ENCODE measurements at regions not wholly inside any gene's neighbourhood (a gene's known extent, or its start where the extent isn't known, plus 50 kb on each side); places are given as distances from the start of the nearest gene placed in this dataset.

DNA sequence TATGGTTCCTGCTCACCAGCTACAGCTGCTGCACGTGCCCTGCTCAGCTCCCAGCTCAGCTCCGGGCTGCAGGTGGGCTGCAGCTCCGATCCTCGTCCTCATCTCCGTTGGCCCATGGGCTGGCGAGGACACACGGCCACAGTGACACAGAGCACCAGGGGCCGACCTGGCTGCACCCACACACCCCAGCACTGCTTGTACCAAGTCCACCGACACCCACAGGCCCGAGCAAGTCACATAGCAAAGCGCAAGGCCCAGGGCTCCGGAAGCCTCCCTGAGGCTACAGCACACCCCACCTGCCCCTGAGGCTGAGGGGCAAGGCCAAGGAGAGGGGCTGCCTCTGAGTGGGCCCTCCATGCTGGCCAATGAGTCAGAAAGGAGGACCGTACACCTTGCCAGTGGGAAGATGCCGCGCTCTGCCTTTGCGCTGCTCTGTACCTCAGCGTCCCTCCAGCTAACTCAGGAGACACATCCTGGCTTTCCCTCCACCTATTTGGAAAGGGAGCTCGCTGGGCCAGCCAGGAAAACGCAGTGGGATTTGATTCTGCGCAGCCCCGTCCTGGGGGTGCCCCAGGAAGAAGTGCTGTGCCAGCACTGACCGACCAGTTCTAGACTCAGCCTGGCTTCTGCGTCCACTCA is 124.8 kb downstream of the SIK1 start:
- ChIA-PET CTCF (interaction anchor here (1.6 kb wide), 1 partner anchor 32 kb away, joined by 3 read pairs; no protein-coding TSS in a partner anchor), POLR2A (no interaction called here)
- no peak for FAIRE-seq
- no peak overlapping the region for H3K4me2 ChIP-seq (ENCODE audit: insufficient read depth, low read length)
- no peaks in the 10 kb centered on the region for H3K4me1 ChIP-seq (ENCODE audit: control insufficient read depth, extremely low read depth, insufficient read depth, low read length)
- no peak overlapping the region for H3K9ac ChIP-seq (replicated peaks; ENCODE audit: extremely low read depth, insufficient read depth, low read length)
- no peaks in the 10 kb centered on the region for H3K79me2 ChIP-seq (ENCODE audit: control insufficient read depth, insufficient read depth, low read length)
- TF ChIP-seq GATA2 (IDR thresholded peaks at IDR 0.05; ENCODE audit: insufficient read depth, insufficient read length, low read depth, low read length): no peak
- TF ChIP-seq FOS (IDR thresholded peaks at IDR 0.05; ENCODE audit: borderline replicate concordance, insufficient read depth, low read length): no peak
- no peak for TF ChIP-seq JUN (IDR thresholded peaks at IDR 0.05; ENCODE audit: borderline replicate concordance, insufficient read depth, insufficient read length, low read depth)
- TF ChIP-seq MYC (IDR thresholded peaks at IDR 0.05; ENCODE audit: low read depth, low read length): no peak
- TF ChIP-seq, protein P1, sequence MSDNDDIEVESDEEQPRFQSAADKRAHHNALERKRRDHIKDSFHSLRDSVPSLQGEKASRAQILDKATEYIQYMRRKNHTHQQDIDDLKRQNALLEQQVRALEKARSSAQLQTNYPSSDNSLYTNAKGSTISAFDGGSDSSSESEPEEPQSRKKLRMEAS (IDR thresholded peaks at IDR 0.05; ENCODE audit: insufficient read depth, insufficient read length): no peak
- TF ChIP-seq POLR2AphosphoS5 (IDR thresholded peaks at IDR 0.05; ENCODE audit: insufficient read depth, low read depth, low read length): no peak
- no peak for TF ChIP-seq POLR2A (IDR thresholded peaks at IDR 0.05; ENCODE audit: low read depth, low read length)
- TF ChIP-seq, protein P2, sequence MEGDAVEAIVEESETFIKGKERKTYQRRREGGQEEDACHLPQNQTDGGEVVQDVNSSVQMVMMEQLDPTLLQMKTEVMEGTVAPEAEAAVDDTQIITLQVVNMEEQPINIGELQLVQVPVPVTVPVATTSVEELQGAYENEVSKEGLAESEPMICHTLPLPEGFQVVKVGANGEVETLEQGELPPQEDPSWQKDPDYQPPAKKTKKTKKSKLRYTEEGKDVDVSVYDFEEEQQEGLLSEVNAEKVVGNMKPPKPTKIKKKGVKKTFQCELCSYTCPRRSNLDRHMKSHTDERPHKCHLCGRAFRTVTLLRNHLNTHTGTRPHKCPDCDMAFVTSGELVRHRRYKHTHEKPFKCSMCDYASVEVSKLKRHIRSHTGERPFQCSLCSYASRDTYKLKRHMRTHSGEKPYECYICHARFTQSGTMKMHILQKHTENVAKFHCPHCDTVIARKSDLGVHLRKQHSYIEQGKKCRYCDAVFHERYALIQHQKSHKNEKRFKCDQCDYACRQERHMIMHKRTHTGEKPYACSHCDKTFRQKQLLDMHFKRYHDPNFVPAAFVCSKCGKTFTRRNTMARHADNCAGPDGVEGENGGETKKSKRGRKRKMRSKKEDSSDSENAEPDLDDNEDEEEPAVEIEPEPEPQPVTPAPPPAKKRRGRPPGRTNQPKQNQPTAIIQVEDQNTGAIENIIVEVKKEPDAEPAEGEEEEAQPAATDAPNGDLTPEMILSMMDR (IDR thresholded peaks at IDR 0.05; ENCODE audit: extremely low read depth in 1 of 2, insufficient read depth in 1 of 2, low read depth in 1 of 2, low read length in 2 of 2): no peak
- no peak for TF ChIP-seq EZH2 (IDR thresholded peaks at IDR 0.05; ENCODE audit: borderline replicate concordance, low read depth, low read length, severe bottlenecking)
- H3K9me3 ChIP-seq (replicated peaks; ENCODE audit: control insufficient read depth, insufficient read depth, low read length): no peaks in the 10 kb centered on the region
- no peaks in the 10 kb centered on the region for H3K36me3 ChIP-seq (ENCODE audit: control insufficient read depth in 2 of 2, extremely low read depth in 1 of 2, insufficient read depth in 2 of 2, low read length in 2 of 2)
- no peak overlapping the region for H3K4me3 ChIP-seq (replicated peaks in 1 of 3; ENCODE audit: insufficient read depth in 1 of 3, low read depth in 1 of 3, low read length in 3 of 3)
- intact Hi-C loops (cut with micrococcal nuclease) (no loop called here), dilution Hi-C loops (cut with MboI; ENCODE audit: extremely low pct_ligation_motif_present, low sequenced_read_pairs) (no loop called here)
- H3K9me1 ChIP-seq (replicated peaks; ENCODE audit: control insufficient read depth, extremely low read depth, insufficient read depth, low read length): no peaks in the 10 kb centered on the region
- no peak overlapping the region for H3K27ac ChIP-seq (ENCODE audit: insufficient read depth, low read depth, low read length)
- no peaks in the 10 kb centered on the region for H3K27me3 ChIP-seq (ENCODE audit: control insufficient read depth in 2 of 2, insufficient read depth in 2 of 2, low read length in 2 of 2)
- H4K20me1 ChIP-seq (replicated peaks; ENCODE audit: control insufficient read depth, extremely low read depth, insufficient read depth, low read length): no peaks in the 10 kb centered on the region
- H2AFZ ChIP-seq (ENCODE audit: low read depth, low read length): no peak overlapping the region
- DNase-seq (ENCODE audit: low read depth, low spot score): no peak
- BruUV-seq (replicated peaks): no TSS peak
